HPDE6-E6E7 (cell line): ENCODE measurements at regions not wholly inside any gene's neighbourhood (a gene's known extent, or its start where the extent isn't known, plus 50 kb on each side); places are given as distances from the start of the nearest gene placed in this dataset.
"Not testable (repeated sequence)": the region's sequence is repeated elsewhere in the genome, so short reads cannot be mapped to it uniquely, and the experiment has no call there.

Experiments used
- DNase-seq: peaks from one replicate; pipeline ENCODE4 v3.0.0; 2011; ENCODE audit warnings: missing footprints; ENCODE audit errors: extremely low spot score

- peak; percentile 49 for DNase-seq
These were observed 210.0 kb downstream of the PLA2G4A start for GRCh38 chr1:187038784-187039183.

GRCh38 chr1:187041104-187041503 lies 212.4 kb downstream of the PLA2G4A start:
- DNase-seq, result no peak

GRCh38 chr1:187042538-187042937 lies 213.8 kb downstream of the PLA2G4A start:
- DNase-seq, result no peak

- not testable (repeated sequence) for DNase-seq
These were observed 214.7 kb downstream of the PLA2G4A start for GRCh38 chr1:187043433-187043832.

GRCh38 chr1:187044411-187044810 lies 215.7 kb downstream of the PLA2G4A start:
- no peak for DNase-seq

GRCh38 chr1:187045371-187045770 lies 216.6 kb downstream of the PLA2G4A start:
- no peak for DNase-seq

- DNase-seq, result no peak
These were observed 217.5 kb downstream of the PLA2G4A start for GRCh38 chr1:187046293-187046692.

GRCh38 chr1:187047298-187047697 lies 218.5 kb downstream of the PLA2G4A start:
- DNase-seq, result no peak

- no peak for DNase-seq
These were observed 223.0 kb downstream of the PLA2G4A start for GRCh38 chr1:187051618-187052232.

GRCh38 chr1:187053876-187054275 lies 225.1 kb downstream of the PLA2G4A start:
- no peak for DNase-seq

GRCh38 chr1:187054862-187055757 lies 226.4 kb downstream of the PLA2G4A start:
- DNase-seq, result peak; percentile 16

- no peak for DNase-seq
These were observed 234.5 kb downstream of the PLA2G4A start for GRCh38 chr1:187063271-187063670.

GRCh38 chr1:187067160-187067559 lies 238.4 kb downstream of the PLA2G4A start:
- no peak for DNase-seq

GRCh38 chr1:187070076-187070475 lies 241.3 kb downstream of the PLA2G4A start:
- DNase-seq, result peak; percentile 3

- DNase-seq, result not testable (repeated sequence)
These were observed 243.7 kb downstream of the PLA2G4A start for GRCh38 chr1:187072262-187073034.

GRCh38 chr1:187073035-187073560 lies 244.3 kb downstream of the PLA2G4A start:
- DNase-seq, result not testable (repeated sequence)

GRCh38 chr1:187073634-187074245 lies 245.0 kb downstream of the PLA2G4A start:
- DNase-seq, result not testable (repeated sequence)

GRCh38 chr1:187074445-187075048 lies 245.8 kb downstream of the PLA2G4A start:
- no peak for DNase-seq

- no peak for DNase-seq
These were observed 248.2 kb downstream of the PLA2G4A start for GRCh38 chr1:187076922-187077321.

GRCh38 chr1:187078321-187078720 lies 249.6 kb downstream of the PLA2G4A start:
- no peak for DNase-seq

- no peak for DNase-seq
These were observed 250.2 kb downstream of the PLA2G4A start for GRCh38 chr1:187078916-187079315.
